ENCODE measurements at regions not wholly inside any gene's neighbourhood (a gene's known extent, or its start where the extent isn't known, plus 50 kb on each side); places are given as distances from the start of the nearest gene placed in this dataset.

DNA sequence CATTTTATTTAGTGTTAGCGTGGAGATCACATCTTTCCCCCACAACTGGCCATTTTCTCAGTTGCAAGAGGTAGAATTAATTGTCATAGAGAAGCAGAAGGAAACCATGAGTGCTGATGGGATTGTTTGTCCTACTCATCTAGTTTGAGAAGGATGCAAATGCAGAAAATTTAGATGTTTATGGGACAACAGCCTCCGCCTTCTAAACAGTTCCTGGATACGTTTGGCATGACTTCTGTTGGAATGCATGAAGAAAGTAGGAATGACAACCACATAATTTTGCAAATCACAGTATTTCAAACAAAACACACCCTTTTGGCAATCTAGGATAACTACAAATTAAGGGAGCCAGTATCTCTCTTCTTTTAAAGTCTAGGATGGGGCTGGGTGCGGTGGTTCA, 240.1 kb upstream of the SUCLG2 start:
- TF ChIP-seq POLR2A (IDR thresholded peaks at IDR 0.05; ENCODE audit: low read length) (no peak), GATA1 (IDR thresholded peaks at IDR 0.05; ENCODE audit: low read depth, low read length) (no peak)

DNA sequence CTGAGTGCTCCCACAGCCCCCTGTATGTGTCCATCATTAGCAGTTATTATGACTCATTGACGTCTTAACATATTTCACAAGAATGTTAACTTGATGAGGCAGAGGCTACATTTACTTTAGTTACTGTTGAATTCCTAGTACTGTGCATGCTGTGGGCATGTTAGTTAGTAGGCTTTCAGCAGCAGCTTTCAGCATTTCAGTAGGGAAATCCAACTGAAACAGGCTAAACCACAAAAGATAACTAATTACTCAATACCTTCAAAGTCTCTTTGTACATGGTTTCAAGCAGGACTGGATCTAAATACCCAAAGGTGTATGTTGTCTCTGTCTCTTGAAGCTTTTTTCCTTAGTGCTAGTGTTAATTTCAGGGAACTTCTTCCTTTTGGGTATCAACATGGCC, 229.9 kb upstream of the SUCLG2 start:
- TF ChIP-seq GATA1 (IDR thresholded peaks at IDR 0.05; ENCODE audit: low read depth, low read length), result no peak
- no peak for TF ChIP-seq POLR2A (IDR thresholded peaks at IDR 0.05; ENCODE audit: low read length)
- DNase-seq, result no peak

More for the DNA sequence above, 240.1 kb upstream of the SUCLG2 start:
- no peak for DNase-seq

DNA sequence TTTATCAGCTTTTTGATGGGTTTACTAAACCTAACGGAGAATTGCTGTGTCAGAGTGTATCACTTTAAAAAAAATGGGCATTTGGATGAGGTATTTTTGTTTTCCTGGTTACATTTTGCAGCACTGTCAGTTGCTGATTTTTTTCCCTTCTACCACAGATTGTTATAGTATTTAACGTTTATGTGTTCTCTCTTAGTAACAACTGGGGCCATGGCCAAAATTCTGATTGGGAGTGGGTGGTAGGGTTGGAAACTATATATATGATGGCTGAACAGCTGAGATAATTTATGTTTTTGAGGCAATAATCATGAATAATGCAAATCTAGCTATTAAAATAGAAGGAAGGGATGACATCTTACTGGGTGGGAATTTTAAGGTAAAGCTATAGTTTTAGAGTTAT, 229.4 kb upstream of the SUCLG2 start:
- DNase-seq, result no peak
- TF ChIP-seq GATA1 (IDR thresholded peaks at IDR 0.05; ENCODE audit: low read depth, low read length), result no peak
- no peak for TF ChIP-seq POLR2A (IDR thresholded peaks at IDR 0.05; ENCODE audit: low read length)

GRCh38 chr3:67882981-67883380, 228.6 kb upstream of the SUCLG2 start:
- TF ChIP-seq POLR2A (IDR thresholded peaks at IDR 0.05; ENCODE audit: low read length) (no peak), GATA1 (IDR thresholded peaks at IDR 0.05; ENCODE audit: low read depth, low read length) (no peak)
- no peak for DNase-seq

DNA sequence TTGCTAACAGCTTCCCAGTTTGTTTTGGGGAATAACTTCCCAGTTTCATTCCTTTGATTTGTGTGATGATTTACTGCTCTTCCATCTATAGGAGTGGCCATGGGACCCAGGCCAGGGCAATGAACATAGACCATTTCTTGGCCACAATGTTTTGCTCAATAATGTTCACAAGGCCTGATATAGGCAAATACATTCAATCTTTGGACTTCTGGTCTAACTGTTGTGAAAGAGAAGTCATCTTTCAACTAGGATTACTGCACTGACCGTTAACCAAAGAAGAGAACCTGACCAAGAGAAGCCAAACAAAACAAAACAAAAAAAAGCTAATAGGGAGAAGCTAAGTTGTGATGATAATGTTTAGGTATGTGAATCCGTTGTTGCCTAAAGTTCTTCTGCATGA, 221.8 kb upstream of the SUCLG2 start:
- TF ChIP-seq POLR2A (IDR thresholded peaks at IDR 0.05; ENCODE audit: low read length), result no peak
- TF ChIP-seq GATA1 (IDR thresholded peaks at IDR 0.05; ENCODE audit: low read depth, low read length), result no peak
- no peak for DNase-seq

- no peak for TF ChIP-seq POLR2A (IDR thresholded peaks at IDR 0.05; ENCODE audit: low read length)
- no peak for TF ChIP-seq GATA1 (IDR thresholded peaks at IDR 0.05; ENCODE audit: low read depth, low read length)
- DNase-seq, result no peak
These were observed 221.4 kb upstream of the SUCLG2 start for GRCh38 chr3:67875858-67876257.

GRCh38 chr3:67875338-67875737, 220.9 kb upstream of the SUCLG2 start:
- no peak for DNase-seq
- TF ChIP-seq POLR2A (IDR thresholded peaks at IDR 0.05; ENCODE audit: low read length) (no peak), GATA1 (IDR thresholded peaks at IDR 0.05; ENCODE audit: low read depth, low read length) (no peak)

- DNase-seq, result no peak
- TF ChIP-seq POLR2A (IDR thresholded peaks at IDR 0.05; ENCODE audit: low read length) (no peak), GATA1 (IDR thresholded peaks at IDR 0.05; ENCODE audit: low read depth, low read length) (no peak)
These were observed 216.1 kb upstream of the SUCLG2 start for GRCh38 chr3:67870477-67870876.

- TF ChIP-seq GATA1 (IDR thresholded peaks at IDR 0.05; ENCODE audit: low read depth, low read length) (no peak), POLR2A (IDR thresholded peaks at IDR 0.05; ENCODE audit: low read length) (no peak)
- no peak for DNase-seq
These were observed 212.2 kb upstream of the SUCLG2 start for GRCh38 chr3:67866571-67866970.

GRCh38 chr3:67864587-67865183, 210.3 kb upstream of the SUCLG2 start:
- TF ChIP-seq GATA1 (IDR thresholded peaks at IDR 0.05; ENCODE audit: low read depth, low read length), result no peak
- no peak for TF ChIP-seq POLR2A (IDR thresholded peaks at IDR 0.05; ENCODE audit: low read length)
- no peak for DNase-seq

GRCh38 chr3:67863869-67864268, 209.5 kb upstream of the SUCLG2 start:
- peak; percentile 1 to 12 for DNase-seq
- TF ChIP-seq POLR2A (IDR thresholded peaks at IDR 0.05; ENCODE audit: low read length), result no peak
- TF ChIP-seq GATA1 (IDR thresholded peaks at IDR 0.05; ENCODE audit: low read depth, low read length), result no peak

DNA sequence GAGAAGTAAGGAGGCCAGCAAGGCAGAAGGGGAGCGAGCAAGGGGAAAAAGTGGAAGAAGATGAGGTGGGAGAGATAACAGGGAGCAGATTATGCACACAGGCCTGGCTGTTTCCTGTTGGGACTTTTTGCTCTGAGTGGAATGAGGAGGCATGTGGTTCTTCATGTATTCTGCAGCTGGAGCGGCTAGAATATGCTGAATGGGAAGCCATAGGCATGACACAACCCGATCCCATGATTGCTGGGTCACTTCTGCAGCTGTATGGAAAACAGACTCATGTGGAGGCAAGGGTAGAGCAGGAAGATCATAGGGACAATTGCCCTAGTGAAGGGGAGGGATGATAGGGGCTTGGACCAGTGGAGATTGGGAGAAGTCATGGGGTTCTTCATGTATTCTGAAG, 206.0 kb upstream of the SUCLG2 start:
- DNase-seq, result no peak
- no peak for TF ChIP-seq GATA1 (IDR thresholded peaks at IDR 0.05; ENCODE audit: low read depth, low read length)
- no peak for TF ChIP-seq POLR2A (IDR thresholded peaks at IDR 0.05; ENCODE audit: low read length)

GRCh38 chr3:67858492-67858891, 204.1 kb upstream of the SUCLG2 start:
- no peak for DNase-seq
- TF ChIP-seq POLR2A (IDR thresholded peaks at IDR 0.05; ENCODE audit: low read length), result no peak
- TF ChIP-seq GATA1 (IDR thresholded peaks at IDR 0.05; ENCODE audit: low read depth, low read length), result no peak

DNA sequence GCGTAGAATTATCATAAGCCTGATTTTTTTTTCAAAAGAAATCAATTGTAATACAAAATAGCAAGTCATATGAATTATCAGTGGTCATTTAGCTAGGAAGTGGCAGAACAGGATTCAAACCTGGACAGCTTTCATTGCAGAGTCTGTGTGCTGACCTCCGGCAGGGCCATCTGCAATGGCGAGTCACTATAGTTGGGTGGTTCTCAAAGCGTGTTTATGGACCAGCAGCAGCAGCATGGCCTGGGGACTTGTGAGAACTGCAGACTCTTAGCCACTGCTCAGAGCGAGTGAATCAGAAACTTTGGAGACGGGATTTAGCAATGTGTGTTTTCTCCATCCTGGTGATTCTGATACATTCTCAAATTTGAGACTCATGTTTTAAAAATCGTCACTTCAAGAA, 202.3 kb upstream of the SUCLG2 start:
- TF ChIP-seq POLR2A (IDR thresholded peaks at IDR 0.05; ENCODE audit: low read length), result no peak
- no peak for TF ChIP-seq GATA1 (IDR thresholded peaks at IDR 0.05; ENCODE audit: low read depth, low read length)
- no peak for DNase-seq

GRCh38 chr3:67854663-67855062, 200.3 kb upstream of the SUCLG2 start:
- DNase-seq, result no peak
- TF ChIP-seq POLR2A (IDR thresholded peaks at IDR 0.05; ENCODE audit: low read length) (no peak), GATA1 (IDR thresholded peaks at IDR 0.05; ENCODE audit: low read depth, low read length) (no peak)

DNA sequence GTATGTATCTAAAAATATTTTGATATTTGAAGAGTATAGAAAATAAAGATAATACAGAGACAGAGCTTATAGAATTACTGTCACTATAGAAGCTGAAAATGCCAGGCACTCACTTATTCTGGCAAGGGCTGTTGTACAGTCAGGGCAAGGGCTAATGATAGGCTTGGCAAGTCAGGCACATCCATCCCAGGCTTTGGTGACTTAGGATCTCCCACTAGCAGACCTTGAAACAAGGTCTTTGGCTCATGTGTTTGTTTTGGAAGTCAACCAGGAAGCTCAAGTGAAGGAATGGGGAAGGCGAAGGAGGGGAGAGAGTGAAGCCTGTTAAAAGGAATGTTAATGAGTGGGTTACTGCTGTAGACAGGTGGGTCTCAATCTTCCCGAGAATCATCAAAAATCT, 199.1 kb upstream of the SUCLG2 start:
- no peak for DNase-seq
- TF ChIP-seq GATA1 (IDR thresholded peaks at IDR 0.05; ENCODE audit: low read depth, low read length) (no peak), POLR2A (IDR thresholded peaks at IDR 0.05; ENCODE audit: low read length) (no peak)

Data from erythroblast (primary cell).